ENCODE measurements at regions not wholly inside any gene's neighbourhood (a gene's known extent, or its start where the extent isn't known, plus 50 kb on each side); places are given as distances from the start of the nearest gene placed in this dataset.

DNA sequence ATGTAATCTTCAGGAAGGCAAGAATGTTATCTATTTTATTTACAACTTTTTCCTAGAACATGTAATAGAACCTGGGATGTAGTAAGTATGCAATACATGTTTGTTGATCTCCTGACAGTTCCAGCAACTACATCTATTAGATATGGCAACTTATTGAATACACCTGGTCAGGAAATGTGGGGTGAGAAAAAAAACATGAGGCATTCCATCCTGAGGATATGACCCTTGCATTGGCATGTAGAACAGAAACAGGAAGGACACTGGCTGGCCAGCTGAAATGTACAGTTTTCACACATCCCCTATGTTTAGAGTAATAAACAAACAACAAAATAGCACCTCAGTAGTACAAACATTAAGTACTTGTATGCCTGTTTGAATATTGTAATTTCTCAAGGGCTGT, 272.6 kb upstream of the NT5C1B start:
- DNase-seq, result no peak

DNA sequence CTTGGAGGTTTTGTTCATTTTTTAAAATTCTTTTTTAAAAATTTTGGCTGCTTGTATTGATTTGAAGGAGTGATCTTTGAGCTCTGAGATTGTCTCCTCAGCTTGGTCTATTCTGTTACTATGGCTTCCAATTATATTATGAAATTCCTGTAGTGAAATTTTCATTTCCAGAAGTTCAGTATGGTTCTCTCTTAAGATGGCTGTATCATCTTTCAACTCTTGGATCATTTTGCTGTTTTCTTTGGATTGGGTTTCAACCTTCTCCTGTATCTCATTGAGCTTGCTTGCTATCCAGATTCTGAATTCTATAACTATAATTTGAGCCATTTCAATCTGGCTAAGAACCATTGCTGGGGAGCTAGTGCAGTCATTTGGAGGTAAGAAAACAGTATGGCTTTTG, 270.8 kb upstream of the NT5C1B start:
- DNase-seq, result no peak

DNA sequence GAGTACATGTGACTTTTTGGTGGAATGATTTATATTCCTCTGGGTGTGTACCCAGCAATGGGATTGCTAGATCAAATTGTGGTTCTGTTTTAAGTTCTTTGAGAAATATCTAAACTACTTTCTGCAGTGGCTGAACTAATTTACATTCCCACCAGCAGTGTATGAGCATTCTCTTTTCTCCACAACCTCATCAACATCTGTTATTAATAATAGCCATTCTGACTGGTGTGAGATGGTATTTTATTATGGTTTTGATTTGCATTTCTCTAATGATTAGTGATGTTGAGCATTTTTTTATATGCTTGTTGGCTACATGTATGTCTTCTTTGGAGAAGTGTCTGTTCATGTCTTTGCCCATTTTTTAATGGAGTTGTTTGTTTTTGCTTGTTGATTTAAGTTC, 267.4 kb upstream of the NT5C1B start:
- DNase-seq, result no peak

DNA sequence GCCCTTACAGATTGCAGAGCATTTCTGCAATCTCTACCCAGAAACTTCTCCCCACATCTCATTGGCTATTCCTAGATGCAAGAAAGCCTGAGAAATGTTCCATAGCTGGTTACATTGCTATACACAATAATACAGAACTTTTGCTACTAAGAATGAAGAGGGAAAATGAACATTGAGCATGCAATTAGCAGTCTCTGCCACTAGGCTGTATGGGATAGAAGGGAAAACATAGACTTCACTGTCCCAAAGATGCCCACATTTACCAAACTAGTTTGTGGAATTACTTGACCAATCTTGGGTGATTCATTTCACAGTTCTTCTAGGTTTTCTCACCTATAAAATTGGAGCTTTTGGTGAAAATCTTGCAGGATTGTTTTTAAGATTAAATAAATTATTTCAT, 265.7 kb upstream of the NT5C1B start:
- no peak for DNase-seq

DNA sequence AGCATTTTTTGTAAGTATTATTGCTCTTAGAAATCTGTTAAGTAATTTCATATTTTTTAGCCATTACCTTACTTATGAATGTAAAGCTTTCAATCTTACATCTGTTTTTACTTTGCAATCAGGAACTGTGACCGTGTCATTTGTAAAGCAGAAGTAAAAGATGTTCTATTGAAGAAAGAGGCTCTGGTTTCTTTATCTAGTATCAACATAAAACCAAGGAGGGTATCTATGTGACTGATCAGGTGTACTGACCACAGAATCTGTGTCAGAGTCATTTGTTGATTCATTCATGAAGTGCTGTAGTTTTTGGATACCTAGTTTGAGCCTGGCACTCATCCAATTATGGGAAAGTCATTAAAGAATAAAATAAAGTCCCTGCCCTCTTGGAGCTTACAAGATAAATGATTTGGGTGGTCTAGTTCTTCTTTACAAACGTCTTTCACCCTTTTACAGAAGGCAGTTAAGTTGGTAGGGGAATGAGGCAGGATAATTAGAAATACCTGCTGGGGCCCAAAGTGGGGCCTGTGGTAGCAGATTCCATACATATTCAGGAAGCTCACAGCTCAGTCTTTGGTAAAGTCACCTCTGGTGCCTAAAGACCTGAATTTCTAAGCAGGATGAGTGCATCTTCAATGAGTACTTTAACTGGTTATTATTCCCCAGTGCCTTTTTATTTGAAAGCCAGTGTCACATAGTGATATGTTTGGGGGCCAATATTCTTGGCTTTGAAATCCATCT, 260.6 kb upstream of the NT5C1B start:
- DNase-seq, result no peak

DNA sequence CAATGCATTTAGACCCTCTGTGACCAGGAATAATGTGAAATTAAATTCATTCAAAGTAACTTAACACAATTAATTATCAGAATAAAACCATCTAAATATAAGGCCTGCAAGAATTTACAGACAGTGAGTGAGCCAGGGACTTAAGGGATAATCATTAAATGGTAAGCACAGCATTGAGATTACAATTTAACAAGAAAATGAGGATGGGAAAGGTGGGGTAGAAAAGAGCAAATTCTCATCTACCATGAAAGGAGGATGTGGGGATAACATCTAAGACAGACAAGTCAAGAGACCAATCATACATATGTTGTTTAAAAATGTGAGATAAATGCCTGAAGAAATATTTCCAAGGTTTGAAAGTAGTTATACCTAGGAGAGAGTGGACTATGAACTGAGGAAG, 259.3 kb upstream of the NT5C1B start:
- DNase-seq, result no peak

DNA sequence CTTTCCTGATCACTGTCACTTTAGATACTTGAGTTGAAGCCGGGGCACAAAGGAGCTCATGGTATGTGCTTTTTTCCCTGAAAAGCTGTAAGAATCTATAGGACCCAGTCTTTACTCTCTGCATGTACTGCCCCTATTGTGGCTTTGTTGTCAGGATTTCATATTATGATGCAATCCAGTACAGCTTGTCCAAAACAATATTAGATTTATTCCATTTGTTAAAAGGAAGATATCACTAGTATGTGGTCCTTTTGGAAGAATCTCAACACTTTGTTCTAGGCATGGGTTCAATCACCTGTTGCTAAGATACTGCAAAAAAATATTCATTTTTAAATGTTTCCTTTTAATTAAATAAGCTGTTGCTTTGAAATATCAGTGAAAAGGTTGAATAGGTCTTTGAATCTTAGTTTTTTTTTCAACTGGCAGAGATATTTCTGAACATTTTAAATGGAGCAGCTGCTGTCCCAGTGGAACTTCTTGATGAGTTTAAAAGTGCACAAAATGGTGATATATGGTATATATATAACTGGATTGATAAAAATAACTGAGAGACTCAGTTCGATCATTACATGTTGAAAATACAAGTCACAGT, 256.6 kb upstream of the NT5C1B start:
- no peak for DNase-seq

DNA sequence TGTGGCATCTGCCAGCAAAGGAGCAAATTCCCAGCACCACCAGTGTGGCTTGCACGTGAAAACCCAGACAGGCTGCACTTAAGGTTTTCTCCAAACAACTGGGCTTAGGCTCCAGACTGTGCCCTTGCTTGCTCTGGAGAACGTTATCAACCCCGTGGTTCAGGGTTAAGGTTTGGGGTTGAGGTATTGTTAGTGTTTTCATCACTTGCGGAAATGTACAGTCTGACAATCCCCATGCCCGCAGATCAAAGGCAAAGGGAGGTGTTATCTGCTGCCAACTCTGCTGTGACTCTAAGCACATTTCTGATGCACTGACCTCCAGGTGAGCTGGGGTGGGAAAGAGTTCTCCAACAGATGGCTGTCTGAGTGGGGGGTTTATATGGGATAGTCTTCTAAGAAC, 253.5 kb upstream of the NT5C1B start:
- DNase-seq, result no peak

DNA sequence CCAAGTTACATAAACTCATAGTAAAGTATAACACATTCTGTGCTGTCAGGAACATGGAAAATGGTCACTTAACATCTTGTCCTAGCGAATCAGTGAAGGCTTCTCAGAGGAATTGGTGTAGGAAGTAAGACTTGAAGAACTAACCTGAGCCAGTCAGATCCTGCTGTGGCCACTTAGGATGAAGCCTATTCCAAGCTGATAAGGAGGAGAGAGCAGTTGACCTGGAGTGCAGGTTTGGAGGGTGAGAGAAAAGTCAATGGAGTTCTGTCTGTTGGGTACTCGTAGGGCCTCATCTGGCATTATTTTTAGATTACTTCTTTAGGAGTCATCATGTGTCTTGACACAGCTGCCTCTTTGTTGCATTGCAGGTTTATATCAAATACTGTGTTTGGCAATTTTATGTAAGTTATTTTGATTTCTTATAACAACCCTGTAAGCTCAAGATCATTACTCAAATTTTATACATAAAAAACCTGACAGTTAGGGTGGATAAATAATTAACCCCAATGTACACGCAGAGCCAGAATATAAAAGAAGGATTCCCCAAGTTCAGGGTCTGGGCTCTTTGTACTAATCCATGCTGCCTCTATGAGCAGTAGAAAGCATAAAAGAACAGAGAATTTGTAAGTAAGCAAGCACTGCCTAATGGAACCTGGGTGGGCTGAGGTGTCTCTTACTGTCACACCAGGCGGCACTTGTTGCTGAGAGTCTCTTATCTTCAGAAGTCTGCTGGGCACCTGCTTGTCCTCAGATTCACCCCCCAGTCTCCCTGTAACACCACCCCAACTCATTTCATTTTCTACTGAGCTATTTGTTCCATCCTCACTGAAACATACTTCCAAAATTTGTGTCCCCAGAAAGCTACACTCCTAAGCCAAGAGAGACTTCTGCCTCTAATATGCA, 252.1 kb upstream of the NT5C1B start:
- DNase-seq, result no peak

DNA sequence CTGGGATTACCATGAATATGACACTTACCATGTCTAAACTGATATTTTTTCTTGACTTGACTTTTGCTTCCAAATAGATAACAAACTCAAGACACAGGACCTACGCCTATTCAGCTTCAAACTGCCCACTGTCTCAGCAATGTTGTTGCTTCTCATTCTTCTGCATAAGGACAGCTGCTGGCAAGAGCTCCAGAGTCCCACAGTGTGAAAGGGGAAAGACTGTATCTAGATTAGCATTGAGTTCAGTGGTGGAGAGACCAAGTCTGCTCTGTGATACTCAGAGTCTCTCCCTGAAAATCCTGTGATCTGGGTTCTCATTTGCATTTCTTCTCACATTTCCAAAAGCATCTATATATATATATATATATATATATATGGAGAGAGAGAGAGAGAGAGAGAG, 247.9 kb upstream of the NT5C1B start:
- no peak for DNase-seq

DNA sequence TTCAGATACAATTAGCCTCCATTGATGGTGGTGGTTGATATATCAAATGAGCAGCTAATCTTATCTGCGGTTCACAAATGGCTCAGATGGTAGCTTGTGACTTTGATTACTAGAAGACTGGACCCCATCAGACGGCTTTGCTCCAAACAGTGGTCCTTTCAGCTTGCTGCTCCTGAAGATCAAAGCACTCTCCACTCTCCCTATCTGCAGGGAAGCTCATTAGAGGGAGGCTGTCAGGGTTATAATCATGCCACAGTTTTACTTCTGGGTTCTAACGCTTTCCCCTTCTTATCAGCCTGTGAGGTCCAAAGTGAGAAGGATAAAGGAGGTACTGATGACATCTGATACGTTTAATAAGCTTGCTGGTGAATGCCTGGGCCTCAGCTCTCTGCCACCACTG, 247.1 kb upstream of the NT5C1B start:
- DNase-seq, result no peak

DNA sequence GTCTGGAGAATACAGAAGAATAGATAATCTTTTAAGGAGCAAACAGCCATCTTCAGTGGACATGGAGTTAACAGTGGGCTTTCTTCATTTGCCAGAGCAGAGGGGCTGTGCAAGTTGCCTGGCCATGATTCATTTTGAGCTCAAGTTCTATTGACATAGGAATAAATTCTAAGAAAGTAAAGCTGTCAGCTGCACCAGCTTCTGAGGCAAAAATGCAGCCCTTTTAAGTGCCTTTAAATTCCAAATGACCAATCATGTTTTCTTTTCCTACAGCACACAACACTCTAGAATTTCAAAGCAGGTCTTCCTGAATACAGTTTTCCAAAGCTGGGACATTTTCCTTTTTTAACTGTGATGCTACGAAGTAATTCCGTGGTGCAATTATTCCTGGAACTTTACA, 246.4 kb upstream of the NT5C1B start:
- DNase-seq, result no peak

DNA sequence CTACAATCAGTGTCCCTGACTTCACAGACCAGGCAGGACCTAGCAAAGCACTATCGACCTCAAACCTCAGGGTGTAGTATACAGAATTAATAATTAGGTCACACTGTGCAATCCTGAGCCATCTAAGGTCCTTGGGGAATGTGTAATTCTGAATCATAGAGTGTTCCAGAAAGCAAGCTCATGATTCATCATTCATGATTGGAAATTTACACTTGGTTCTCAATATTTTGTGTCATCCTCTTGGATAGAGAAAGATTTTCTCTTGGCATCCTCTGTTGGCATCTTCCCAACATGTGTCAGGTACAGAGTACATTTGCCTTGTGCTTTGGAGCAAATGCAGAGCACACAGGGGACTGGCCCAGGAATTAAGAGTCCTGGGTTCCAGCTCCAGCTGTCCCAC, 245.0 kb upstream of the NT5C1B start:
- DNase-seq, result no peak

DNA sequence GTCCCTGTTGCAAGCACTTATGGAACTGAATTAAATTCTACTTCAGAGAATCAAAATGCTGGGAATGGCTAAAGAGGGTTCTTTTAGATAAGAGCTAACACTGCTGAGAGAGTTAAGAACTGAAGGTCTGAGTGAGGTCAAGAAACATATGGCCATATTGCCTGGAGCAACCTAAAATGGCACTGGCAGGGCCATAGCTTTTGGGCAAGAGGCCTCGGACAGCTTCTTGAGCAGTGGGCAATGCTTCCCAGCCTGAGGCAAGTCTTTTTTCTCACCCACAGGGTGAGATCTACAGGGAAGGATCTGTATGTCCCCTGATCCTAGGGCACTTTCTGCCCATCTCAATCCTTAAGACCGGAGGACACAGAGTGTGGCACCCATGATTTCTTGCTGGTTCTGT, 244.6 kb upstream of the NT5C1B start:
- no peak for DNase-seq

DNA sequence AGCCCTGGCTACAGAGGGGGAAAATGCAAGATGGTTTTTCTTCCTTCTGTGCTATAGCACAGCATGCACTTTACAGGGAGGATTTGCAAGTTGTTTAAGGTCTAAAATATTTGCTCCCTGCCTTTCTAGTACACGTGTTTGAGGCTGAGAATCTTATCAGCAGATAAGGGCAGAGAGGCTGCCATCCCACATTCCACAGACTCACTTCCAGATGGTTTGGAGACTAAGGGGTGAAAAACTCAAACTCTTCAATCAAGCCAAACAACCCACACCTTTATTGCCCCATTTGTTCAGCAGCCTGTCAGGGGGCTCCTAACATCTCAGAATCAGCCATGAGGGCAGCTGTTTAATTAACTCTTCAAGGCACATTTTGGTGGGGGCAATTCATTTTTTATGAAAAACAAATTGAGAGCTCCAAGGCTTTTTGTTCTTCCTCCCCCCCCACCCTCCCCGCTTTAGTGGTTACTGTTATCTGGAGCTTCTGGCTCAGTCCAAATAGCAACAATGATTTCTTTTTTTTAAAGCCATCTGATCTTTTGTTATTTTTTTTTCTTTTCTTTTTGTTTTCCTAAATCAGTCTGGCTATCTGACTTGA, 242.6 kb upstream of the NT5C1B start:
- DNase-seq, result no peak

DNA sequence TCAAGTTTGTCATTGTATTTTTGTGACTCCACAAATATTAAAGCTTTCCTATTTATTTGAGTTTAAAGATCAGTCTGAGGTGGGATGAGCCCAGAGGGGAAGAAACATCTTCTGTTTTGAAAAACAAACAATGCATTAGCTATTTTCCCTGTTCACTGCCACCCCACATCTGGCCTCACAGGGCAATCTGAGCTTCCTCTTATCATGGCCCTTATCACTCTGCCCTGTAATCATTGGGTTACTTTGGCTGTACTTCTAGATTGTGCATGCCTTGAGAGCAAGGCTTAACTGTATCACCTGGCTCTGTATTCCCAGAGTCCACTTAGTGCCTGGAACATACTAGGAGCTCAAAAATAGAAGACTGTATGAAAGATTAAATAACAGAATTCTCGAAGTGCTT, 241.6 kb upstream of the NT5C1B start:
- no peak for DNase-seq

DNA sequence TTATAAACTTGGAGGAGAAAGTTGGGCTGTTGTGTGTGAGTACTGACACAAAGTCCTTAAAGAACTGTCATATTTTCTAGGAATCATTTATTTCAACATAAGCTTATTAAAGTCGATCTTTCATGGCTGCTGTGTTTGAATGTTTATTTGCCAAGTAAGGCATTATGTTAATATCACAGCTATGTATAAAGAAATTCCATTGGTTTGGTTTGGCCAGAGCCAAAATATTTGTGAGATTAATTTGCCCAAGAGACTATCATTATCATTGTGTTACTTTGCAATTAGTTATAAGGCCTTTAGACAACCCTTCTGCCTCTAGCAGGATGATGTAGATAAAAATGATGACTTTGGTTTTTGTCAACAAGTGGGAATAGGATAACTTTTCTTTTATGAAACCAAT, 240.6 kb upstream of the NT5C1B start:
- no peak for DNase-seq

DNA sequence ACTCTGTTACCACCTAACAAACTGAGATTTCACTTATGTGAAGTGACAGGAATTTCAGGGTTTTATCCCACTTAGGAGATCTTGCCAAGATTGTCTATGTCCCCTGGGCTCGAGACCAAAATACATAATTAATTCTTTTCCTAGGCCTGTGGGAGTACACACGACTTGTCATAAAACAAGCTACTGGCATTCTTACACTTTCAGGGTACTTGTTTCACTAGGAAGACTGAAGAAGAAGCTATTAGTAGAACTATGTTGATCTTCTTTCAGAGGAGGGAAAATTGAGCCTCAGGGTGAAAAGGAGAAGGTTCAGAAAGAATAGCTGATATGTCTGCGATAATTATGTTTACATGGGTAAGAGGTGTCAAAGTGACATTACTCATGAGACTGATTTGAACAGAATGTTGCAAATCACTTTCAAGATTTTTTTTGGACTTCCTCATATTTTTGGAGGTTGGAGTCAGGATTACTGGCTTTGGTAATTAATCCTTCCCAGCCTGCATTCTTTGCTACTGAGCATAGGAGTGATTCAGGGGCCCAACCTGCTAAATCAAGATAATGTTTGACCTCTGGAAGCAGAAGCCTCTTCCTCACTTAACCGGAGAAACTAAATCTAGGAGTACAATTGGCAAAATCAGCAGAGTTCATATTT, 240.0 kb upstream of the NT5C1B start:
- DNase-seq, result no peak

DNA sequence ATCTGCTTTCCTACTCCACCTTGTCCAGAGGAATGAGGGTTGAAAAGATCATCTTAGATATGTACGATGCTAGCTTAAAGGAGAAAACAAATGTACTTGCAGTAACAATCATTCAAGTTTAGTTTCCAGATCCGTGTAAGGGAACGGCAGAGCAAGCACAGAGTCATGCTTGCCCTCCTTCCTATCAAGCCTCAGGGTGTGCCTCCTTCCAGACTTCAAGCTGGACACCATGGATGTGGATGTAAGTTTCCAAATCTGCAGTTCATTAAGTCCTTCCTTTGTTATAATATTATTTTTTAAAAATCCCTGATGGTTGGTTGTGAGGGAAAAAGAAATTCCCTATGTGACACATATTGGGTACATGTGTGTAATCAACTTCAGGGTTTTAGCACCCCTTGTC, 238.9 kb upstream of the NT5C1B start:
- DNase-seq, result no peak

DNA sequence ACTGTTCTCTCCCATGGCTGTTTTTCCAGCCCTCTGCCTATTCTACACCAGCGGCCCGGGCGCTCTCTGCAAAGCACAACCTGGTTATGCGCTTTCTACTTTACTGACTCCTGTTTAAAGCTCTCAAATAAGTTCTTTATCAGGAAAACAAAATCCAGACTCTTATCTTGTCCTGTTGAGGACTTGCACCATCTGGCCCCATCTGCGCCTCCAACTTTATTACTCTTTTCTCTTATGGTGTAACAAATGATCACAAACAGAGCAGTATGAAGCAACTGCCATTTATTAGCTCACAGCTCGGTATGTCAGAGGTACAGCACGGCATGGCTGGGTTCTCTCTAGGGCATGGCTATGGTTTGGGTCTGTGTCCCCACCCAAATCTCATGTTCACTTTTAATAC, 236.5 kb upstream of the NT5C1B start:
- no peak for DNase-seq

DNA sequence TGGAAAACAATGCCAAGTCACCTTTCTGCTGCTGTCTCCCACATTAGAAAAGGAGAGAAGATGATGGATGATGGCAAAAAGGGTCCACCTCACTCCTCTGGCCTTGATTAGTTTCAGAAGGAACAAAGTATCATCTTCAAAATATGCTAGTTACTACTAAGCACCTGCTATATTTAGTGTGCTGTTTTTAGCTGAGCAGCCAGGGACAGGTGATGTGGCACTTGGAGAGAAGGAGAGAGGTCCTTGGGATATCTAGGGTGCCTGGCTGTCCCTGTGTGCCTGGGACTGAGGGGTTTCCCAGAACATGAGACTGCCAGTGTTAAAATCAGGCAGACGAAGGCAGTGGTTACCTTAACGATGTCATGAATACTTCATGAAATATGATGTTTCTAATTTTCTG, 235.5 kb upstream of the NT5C1B start:
- DNase-seq, result no peak

DNA sequence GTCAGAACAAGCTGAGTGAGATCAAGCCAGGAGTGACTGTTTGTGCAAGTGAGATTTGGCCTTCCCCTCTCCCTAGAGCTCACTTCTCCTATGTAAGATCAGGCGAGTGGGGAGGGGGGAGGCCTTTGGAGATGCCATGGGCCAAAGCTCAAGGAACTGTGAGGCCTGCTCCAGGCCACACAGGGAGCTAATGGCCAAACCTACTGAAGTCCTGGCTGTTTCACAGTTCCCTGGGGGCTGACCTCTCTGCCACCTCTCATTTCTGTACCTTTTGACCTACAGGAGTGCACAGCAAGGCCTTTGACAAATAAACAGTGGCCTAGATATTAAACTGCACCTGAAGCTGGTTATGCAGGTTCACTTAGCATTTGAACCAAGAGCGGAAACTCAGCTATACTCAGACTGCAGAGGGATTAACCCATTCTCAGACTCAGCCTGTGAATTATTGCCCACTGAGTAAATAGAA, 235.0 kb upstream of the NT5C1B start:
- DNase-seq, result no peak

DNA sequence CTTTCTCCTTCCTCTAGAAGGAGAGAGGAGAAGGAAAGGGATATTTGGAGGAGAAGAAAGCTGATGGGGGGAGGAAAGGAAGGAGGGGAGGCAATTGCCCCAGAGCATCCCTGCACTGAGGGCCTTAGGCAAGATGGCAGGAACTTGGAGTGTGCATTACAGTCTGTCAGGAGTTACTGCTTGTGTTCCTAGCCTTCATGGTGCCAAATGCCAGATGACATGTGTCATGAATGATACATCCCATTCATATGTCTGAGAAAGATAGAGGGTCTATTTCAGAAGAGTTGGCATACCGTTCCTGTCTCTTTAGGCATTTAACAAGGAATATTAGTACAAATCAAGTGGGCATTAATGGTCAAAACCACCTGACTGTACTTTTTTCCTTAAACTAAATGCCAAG, 232.1 kb upstream of the NT5C1B start:
- no peak for DNase-seq

Measured in T-helper 9 cell (primary cell).